ENCODE measurements at regions not wholly inside any gene's neighbourhood (a gene's known extent, or its start where the extent isn't known, plus 50 kb on each side); places are given as distances from the start of the nearest gene placed in this dataset.

DNA sequence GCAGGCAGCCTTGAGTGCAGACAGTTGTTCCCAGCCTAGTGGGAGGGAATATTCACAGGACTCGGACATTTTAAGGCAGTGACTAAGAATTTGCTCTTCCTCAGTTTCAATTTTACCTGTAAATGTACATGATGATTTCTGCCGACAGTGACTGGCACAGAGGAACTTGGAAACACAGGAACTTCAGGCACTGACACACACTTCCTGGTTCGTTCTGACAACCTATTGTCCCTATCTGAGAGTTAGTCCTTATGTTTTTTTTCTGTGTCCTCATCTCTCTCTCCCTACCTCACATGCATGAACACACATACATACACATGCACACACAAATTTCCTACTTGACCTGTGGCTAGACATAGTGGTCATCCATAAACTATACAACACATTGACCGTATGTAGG, 89.4 kb upstream of the CD180 start:
- no TSS peak for BruUV-seq (replicated peaks)
- Mint-ChIP-seq H3K36me3 (ENCODE audit: insufficient read depth, unreplicated experiment) (no peaks in the 10 kb centered on the region), H3K4me3 (ENCODE audit: low read depth, unreplicated experiment) (no peak overlapping the region), H3K27me3 (ENCODE audit: unreplicated experiment) (no peaks in the 10 kb centered on the region), H3K27ac (ENCODE audit: unreplicated experiment) (no peak overlapping the region), H3K4me1 (ENCODE audit: low read depth, unreplicated experiment) (peaks cover 11% of the 10 kb centered on the region), H3K9me3 (ENCODE audit: low read depth, unreplicated experiment) (no peaks in the 10 kb centered on the region)
- CTCF ChIA-PET, result no interaction called here
- intact Hi-C loops (cut with micrococcal nuclease; ENCODE audit: unreplicated experiment), result no loop called here
- TF ChIP-seq, protein P1, sequence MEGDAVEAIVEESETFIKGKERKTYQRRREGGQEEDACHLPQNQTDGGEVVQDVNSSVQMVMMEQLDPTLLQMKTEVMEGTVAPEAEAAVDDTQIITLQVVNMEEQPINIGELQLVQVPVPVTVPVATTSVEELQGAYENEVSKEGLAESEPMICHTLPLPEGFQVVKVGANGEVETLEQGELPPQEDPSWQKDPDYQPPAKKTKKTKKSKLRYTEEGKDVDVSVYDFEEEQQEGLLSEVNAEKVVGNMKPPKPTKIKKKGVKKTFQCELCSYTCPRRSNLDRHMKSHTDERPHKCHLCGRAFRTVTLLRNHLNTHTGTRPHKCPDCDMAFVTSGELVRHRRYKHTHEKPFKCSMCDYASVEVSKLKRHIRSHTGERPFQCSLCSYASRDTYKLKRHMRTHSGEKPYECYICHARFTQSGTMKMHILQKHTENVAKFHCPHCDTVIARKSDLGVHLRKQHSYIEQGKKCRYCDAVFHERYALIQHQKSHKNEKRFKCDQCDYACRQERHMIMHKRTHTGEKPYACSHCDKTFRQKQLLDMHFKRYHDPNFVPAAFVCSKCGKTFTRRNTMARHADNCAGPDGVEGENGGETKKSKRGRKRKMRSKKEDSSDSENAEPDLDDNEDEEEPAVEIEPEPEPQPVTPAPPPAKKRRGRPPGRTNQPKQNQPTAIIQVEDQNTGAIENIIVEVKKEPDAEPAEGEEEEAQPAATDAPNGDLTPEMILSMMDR (IDR thresholded peaks at IDR 0.05; ENCODE audit: unreplicated experiment), result no peak
- DNase-seq, result no peak

DNA sequence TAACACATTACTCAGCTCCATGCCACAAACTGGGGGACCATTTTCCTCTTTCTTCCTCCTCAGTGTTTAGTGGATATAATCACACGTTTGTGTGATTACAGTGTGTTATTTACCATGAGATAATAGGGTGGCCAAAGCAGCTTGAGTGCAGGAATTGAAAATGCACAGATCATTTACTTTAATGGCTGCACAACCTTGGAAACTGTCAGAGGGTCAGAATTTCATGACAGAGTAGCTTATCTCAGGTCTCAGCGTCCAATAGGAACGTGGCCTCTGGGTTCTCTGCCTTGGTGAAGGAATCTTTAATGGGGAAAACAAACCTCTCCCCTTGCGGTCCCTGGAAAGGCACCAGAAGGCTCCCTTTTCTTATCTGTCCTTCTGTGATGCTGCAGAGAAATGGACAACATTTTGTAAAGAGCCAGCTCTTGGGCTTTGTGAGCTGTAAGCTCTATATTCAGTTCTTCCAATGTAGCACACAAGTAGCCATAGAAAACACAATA, 87.4 kb upstream of the CD180 start:
- Mint-ChIP-seq H3K36me3 (ENCODE audit: insufficient read depth, unreplicated experiment) (no peaks in the 10 kb centered on the region), H3K27me3 (ENCODE audit: unreplicated experiment) (no peaks in the 10 kb centered on the region), H3K4me3 (ENCODE audit: low read depth, unreplicated experiment) (no peak overlapping the region), H3K9me3 (ENCODE audit: low read depth, unreplicated experiment) (no peaks in the 10 kb centered on the region), H3K4me1 (ENCODE audit: low read depth, unreplicated experiment) (peaks cover 11% of the 10 kb centered on the region), H3K27ac (ENCODE audit: unreplicated experiment) (no peak overlapping the region)
- DNase-seq, result no peak
- intact Hi-C loops (cut with micrococcal nuclease; ENCODE audit: unreplicated experiment), result no loop called here
- no TSS peak for BruUV-seq (replicated peaks)
- CTCF ChIA-PET, result no interaction called here
- TF ChIP-seq, protein P1 (IDR thresholded peaks at IDR 0.05; ENCODE audit: unreplicated experiment), result no peak

DNA sequence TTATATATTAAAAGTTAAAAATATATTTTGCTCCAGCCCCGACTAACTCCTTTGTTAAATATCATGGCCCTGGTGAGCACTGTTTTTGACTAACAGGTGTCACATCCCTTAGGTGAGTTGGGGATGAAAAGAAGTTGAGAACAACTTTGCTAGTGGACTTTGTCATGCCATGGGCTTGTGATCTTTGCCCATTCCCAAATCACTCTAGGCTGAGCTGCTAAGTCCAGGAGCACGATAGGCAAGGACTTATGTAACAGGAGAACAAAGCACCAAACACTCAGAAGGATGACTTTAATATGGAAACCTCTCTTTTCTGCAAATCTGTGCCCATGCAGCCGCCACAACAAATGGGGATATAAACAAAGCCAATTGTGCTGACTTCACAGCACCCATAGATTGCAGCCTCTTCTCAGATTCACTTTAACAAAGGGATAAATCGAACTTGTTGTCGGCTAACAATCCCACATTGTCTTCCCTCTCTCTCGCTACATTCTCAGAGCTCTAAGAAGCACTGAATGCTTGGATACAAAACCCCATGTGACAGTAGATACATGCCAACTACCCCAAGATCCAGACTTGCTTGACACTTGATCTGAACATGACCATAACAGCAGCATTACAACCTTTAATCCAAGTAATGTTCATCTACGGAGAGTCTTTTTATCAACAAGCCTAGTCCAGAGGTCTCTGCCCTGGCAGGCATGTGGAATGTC, 86.8 kb upstream of the CD180 start:
- peaks cover 11% of the 10 kb centered on the region for H3K4me1 Mint-ChIP-seq (ENCODE audit: low read depth, unreplicated experiment)
- no peaks in the 10 kb centered on the region for H3K36me3 Mint-ChIP-seq (ENCODE audit: insufficient read depth, unreplicated experiment)
- CTCF ChIA-PET, result no interaction called here
- BruUV-seq (replicated peaks), result no TSS peak
- H3K27ac Mint-ChIP-seq (ENCODE audit: unreplicated experiment), result no peak overlapping the region
- H3K9me3 Mint-ChIP-seq (ENCODE audit: low read depth, unreplicated experiment), result peaks cover 3% of the 10 kb centered on the region
- no peak overlapping the region for H3K4me3 Mint-ChIP-seq (ENCODE audit: low read depth, unreplicated experiment)
- intact Hi-C loops (cut with micrococcal nuclease; ENCODE audit: unreplicated experiment), result no loop called here
- TF ChIP-seq, protein P1 (IDR thresholded peaks at IDR 0.05; ENCODE audit: unreplicated experiment), result no peak
- DNase-seq, result no peak
- H3K27me3 Mint-ChIP-seq (ENCODE audit: unreplicated experiment), result no peaks in the 10 kb centered on the region

DNA sequence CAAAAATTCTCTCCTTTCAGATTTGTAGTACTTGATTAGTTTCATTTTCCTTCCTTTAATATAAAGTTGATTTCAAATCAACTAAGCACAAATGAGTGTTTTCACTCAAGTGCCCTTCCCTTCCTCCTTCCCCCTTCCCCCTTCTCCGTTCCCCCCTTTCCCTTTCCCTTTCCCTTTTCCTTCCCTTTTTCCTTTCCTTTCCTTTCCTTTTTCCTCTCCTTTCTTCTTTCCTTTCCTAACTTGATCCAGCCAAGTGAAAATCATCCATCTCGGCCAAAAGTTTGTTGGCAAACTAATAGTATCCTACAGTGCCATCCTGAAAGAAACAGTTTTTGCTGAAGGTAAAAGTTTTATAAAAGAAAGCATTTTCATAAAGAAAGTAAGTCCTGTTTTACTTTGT, 85.3 kb upstream of the CD180 start:
- TF ChIP-seq, protein P1 (IDR thresholded peaks at IDR 0.05; ENCODE audit: unreplicated experiment), result no peak
- DNase-seq, result no peak
- Mint-ChIP-seq H3K4me3 (ENCODE audit: low read depth, unreplicated experiment) (no peak overlapping the region), H3K4me1 (ENCODE audit: low read depth, unreplicated experiment) (peaks cover 11% of the 10 kb centered on the region), H3K9me3 (ENCODE audit: low read depth, unreplicated experiment) (peaks cover 5% of the 10 kb centered on the region), H3K36me3 (ENCODE audit: insufficient read depth, unreplicated experiment) (no peaks in the 10 kb centered on the region), H3K27me3 (ENCODE audit: unreplicated experiment) (no peaks in the 10 kb centered on the region), H3K27ac (ENCODE audit: unreplicated experiment) (no peak overlapping the region)
- no TSS peak for BruUV-seq (replicated peaks)
- CTCF ChIA-PET, result no interaction called here
- intact Hi-C loops (cut with micrococcal nuclease; ENCODE audit: unreplicated experiment), result no loop called here
